ENCODE measurements at regions not wholly inside any gene's neighbourhood (a gene's known extent, or its start where the extent isn't known, plus 50 kb on each side); places are given as distances from the start of the nearest gene placed in this dataset.
"Not testable (repeated sequence)": the region's sequence is repeated elsewhere in the genome, so short reads cannot be mapped to it uniquely, and the experiment has no call there.

DNA sequence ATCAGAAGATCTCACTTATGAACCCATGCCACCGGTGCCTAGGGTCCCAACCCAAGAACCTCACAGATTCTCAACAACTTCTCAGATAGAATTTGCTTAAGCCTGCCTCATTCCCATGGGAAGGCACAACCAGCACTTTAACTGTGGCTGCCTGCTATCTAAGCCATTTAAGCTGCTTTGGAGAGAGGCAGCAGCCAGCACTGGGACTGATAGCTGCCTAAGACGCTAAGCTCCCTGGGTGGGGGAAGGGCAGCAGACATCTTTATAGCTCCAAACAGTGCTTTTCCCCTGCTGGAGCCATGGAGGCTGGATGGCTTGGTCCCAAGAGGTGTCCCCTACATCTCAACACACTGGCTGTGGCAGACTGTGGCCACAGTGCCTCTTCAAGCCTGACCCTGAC lies 1268.6 kb downstream of the FAM133A start:
- ChIA-PET POLR2A (ENCODE audit: unreplicated experiment) (no interaction called here), CTCF (no interaction called here)
- Histone ChIP-seq H3K27ac (no peak overlapping the region), H3K4me1 (replicated peaks; ENCODE audit: insufficient read depth) (0 out of 2 replicates have a peak, but pooled peaks cover 2% of the 10 kb centered on the region), H3K4me2 (no peak overlapping the region), H3K9me2 (ENCODE audit: insufficient read depth) (no peaks in the 10 kb centered on the region), H2AFZ (no peak overlapping the region), H3K9me3 (ENCODE audit: insufficient read depth, low read depth) (no peaks in the 10 kb centered on the region), H3K79me2 (ENCODE audit: low read depth) (no peaks in the 10 kb centered on the region), H3K36me3 (ENCODE audit: low read depth) (no peaks in the 10 kb centered on the region), H3K27me3 (ENCODE audit: insufficient read depth, low read depth) (no peaks in the 10 kb centered on the region), H4K20me1 (ENCODE audit: insufficient read depth) (no peaks in the 10 kb centered on the region), H3F3A (ENCODE audit: insufficient read depth, low read depth) (no peaks in the 10 kb centered on the region), H3K4me3 (no peak overlapping the region)
- DNase-seq: no peak
- TF ChIP-seq, protein P1, sequence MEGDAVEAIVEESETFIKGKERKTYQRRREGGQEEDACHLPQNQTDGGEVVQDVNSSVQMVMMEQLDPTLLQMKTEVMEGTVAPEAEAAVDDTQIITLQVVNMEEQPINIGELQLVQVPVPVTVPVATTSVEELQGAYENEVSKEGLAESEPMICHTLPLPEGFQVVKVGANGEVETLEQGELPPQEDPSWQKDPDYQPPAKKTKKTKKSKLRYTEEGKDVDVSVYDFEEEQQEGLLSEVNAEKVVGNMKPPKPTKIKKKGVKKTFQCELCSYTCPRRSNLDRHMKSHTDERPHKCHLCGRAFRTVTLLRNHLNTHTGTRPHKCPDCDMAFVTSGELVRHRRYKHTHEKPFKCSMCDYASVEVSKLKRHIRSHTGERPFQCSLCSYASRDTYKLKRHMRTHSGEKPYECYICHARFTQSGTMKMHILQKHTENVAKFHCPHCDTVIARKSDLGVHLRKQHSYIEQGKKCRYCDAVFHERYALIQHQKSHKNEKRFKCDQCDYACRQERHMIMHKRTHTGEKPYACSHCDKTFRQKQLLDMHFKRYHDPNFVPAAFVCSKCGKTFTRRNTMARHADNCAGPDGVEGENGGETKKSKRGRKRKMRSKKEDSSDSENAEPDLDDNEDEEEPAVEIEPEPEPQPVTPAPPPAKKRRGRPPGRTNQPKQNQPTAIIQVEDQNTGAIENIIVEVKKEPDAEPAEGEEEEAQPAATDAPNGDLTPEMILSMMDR (conservative IDR thresholded peaks at IDR 0.05): no peak
- TF ChIP-seq EZH2 (IDR thresholded peaks at IDR 0.05; ENCODE audit: low read depth): no peak
- intact Hi-C loops (cut with micrococcal nuclease; ENCODE audit: unreplicated experiment): no loop called here
- BruUV-seq (replicated peaks): no TSS peak

DNA sequence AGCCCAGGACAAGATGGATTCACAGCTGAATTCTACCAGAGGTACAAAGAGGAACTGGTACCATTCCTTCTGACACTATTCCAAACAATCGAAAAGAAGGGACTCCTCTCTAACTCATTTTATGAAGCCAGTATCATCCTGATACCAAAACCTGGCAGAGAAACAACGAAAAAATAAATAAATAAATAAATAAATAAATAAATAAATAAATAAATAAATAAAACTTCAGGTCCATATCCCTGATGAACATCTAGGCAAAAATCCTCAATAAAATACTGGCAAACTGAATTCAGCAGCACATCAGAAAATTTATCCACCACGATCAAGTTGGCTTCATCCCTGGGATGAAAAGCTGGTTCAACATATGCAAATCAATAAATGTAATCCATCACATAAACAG lies 1272.1 kb downstream of the FAM133A start:
- CTCF ChIA-PET; H4K20me1 ChIP-seq (ENCODE audit: insufficient read depth); H3K36me3 ChIP-seq (ENCODE audit: low read depth); H3K9me3 ChIP-seq (ENCODE audit: insufficient read depth, low read depth); H3K27me3 ChIP-seq (ENCODE audit: insufficient read depth, low read depth); H2AFZ ChIP-seq; H3K4me1 ChIP-seq (replicated peaks; ENCODE audit: insufficient read depth); H3K9me2 ChIP-seq (ENCODE audit: insufficient read depth); H3K4me2 ChIP-seq; intact Hi-C loops (cut with micrococcal nuclease; ENCODE audit: unreplicated experiment); BruUV-seq (replicated peaks); H3K79me2 ChIP-seq (ENCODE audit: low read depth); H3K27ac ChIP-seq; DNase-seq; H3K4me3 ChIP-seq; H3F3A ChIP-seq (ENCODE audit: insufficient read depth, low read depth); POLR2A ChIA-PET (ENCODE audit: unreplicated experiment): not testable (repeated sequence)

DNA sequence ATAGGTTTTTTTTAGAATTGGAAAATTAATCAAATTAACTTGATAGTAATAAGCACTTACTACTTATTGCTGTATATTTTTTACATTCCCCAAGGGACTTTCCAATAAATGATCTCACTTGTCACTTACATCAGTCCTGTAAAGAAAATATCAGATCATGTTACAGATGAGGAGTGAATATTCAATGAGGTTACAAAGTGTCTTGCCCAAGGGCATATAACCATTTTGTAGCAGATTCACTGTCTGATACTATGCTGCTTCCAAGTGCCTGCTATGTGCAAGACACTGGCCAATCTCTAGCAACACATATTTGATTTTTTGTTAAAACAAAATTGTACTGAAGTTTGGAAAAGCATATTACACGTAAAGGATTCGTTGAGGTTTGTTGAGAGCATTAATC lies 1287.7 kb downstream of the FAM133A start:
- CTCF ChIA-PET: no interaction called here
- POLR2A ChIA-PET (ENCODE audit: unreplicated experiment): no interaction called here
- DNase-seq: no peak
- H3K79me2 ChIP-seq (ENCODE audit: low read depth): no peaks in the 10 kb centered on the region
- intact Hi-C loops (cut with micrococcal nuclease; ENCODE audit: unreplicated experiment): no loop called here
- TF ChIP-seq, protein P1 (conservative IDR thresholded peaks at IDR 0.05): no peak
- TF ChIP-seq EZH2 (IDR thresholded peaks at IDR 0.05; ENCODE audit: low read depth): no peak
- no TSS peak for BruUV-seq (replicated peaks)
- no peak overlapping the region for H3K27ac ChIP-seq
- no peaks in the 10 kb centered on the region for H3K36me3 ChIP-seq (ENCODE audit: low read depth)
- H4K20me1 ChIP-seq (ENCODE audit: insufficient read depth): no peaks in the 10 kb centered on the region
- H3F3A ChIP-seq (ENCODE audit: insufficient read depth, low read depth): no peaks in the 10 kb centered on the region
- H3K4me2 ChIP-seq: no peak overlapping the region
- H3K4me1 ChIP-seq (replicated peaks; ENCODE audit: insufficient read depth): no peaks in the 10 kb centered on the region
- no peak overlapping the region for H3K4me3 ChIP-seq
- no peaks in the 10 kb centered on the region for H3K27me3 ChIP-seq (ENCODE audit: insufficient read depth, low read depth)
- H3K9me3 ChIP-seq (ENCODE audit: insufficient read depth, low read depth): no peaks in the 10 kb centered on the region
- no peaks in the 10 kb centered on the region for H3K9me2 ChIP-seq (ENCODE audit: insufficient read depth)
- no peak overlapping the region for H2AFZ ChIP-seq

DNA sequence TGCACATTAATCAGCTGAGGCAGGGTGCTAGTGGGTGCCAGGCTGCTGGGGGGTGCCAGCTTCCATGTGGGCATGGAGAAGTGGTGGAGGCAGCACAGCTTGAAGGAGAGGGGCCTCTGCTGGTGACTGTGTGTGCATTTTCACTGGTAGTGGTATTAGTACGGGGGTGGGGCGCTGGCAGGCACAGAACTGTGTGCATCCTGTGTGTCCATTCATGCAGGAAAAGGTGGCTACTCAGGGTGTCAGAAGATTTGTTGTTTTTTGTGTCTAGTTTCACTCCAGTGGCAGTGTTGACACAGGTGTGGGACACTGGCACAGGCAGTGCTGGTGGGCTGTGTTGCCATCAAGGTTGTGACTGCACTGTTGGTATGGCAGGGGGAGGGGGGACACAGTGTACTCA lies 1303.6 kb downstream of the FAM133A start:
- TF ChIP-seq, protein P1 (conservative IDR thresholded peaks at IDR 0.05): no peak
- no peak for TF ChIP-seq EZH2 (IDR thresholded peaks at IDR 0.05; ENCODE audit: low read depth)
- Histone ChIP-seq H3K9me3 (ENCODE audit: insufficient read depth, low read depth) (no peaks in the 10 kb centered on the region), H3K9me2 (ENCODE audit: insufficient read depth) (no peaks in the 10 kb centered on the region), H3K4me2 (no peak overlapping the region), H2AFZ (no peak overlapping the region), H3K36me3 (ENCODE audit: low read depth) (no peaks in the 10 kb centered on the region), H3K4me1 (replicated peaks; ENCODE audit: insufficient read depth) (no peaks in the 10 kb centered on the region), H4K20me1 (ENCODE audit: insufficient read depth) (no peaks in the 10 kb centered on the region), H3K27ac (no peak overlapping the region), H3K27me3 (ENCODE audit: insufficient read depth, low read depth) (no peaks in the 10 kb centered on the region), H3K79me2 (ENCODE audit: low read depth) (no peaks in the 10 kb centered on the region), H3F3A (ENCODE audit: insufficient read depth, low read depth) (no peaks in the 10 kb centered on the region), H3K4me3 (no peak overlapping the region)
- intact Hi-C loops (cut with micrococcal nuclease; ENCODE audit: unreplicated experiment): no loop called here
- ChIA-PET CTCF (no interaction called here), POLR2A (ENCODE audit: unreplicated experiment) (no interaction called here)
- no peak for DNase-seq
- no TSS peak for BruUV-seq (replicated peaks)

All from PC-9 (cell line).